ENCODE measurements at regions not wholly inside any gene's neighbourhood (a gene's known extent, or its start where the extent isn't known, plus 50 kb on each side); places are given as distances from the start of the nearest gene placed in this dataset.

- TF ChIP-seq MNT (IDR thresholded peaks at IDR 0.05) (no peak), ZNF337 (CRISPR knock-in tag; IDR thresholded peaks at IDR 0.05; ENCODE audit: borderline replicate concordance, low read depth) (no peak)
These were observed 1361.4 kb downstream of the ROBO1 start (continued) for GRCh38 chr3:78406396-78406795.

GRCh38 chr3:78410077-78410476, 1357.7 kb downstream of the ROBO1 start:
- no peak for ATAC-seq

More at GRCh38 chr3:78410077-78410476, 1357.7 kb downstream of the ROBO1 start:
- Histone ChIP-seq H3K79me2 (ENCODE audit: insufficient read depth, low read length) (no peaks in the 10 kb centered on the region), H3K27me3 (ENCODE audit: control insufficient read depth in 1 of 2, insufficient read depth in 2 of 2, low read length in 2 of 2) (no peaks in the 10 kb centered on the region), H3K9ac (ENCODE audit: insufficient read depth, low read depth, low read length) (no peak overlapping the region), H3K9me3 (ENCODE audit: low read length) (no peaks in the 10 kb centered on the region), H3K4me1 (ENCODE audit: insufficient read depth, low read length) (no peaks in the 10 kb centered on the region), H3K4me3 (replicated peaks in 1 of 3; ENCODE audit: insufficient read depth in 1 of 3, low read depth in 2 of 3, low read length in 3 of 3) (no peak overlapping the region), H2AFZ (ENCODE audit: low read length) (no peak overlapping the region), H4K20me1 (ENCODE audit: insufficient read depth, low read length) (no peaks in the 10 kb centered on the region), H3K4me2 (ENCODE audit: low read depth, low read length) (no peak overlapping the region), H3K36me3 (replicated peaks in 1 of 2; ENCODE audit: control insufficient read depth in 1 of 2, insufficient read depth in 2 of 2, low read length in 2 of 2) (no peaks in the 10 kb centered on the region), H3K27ac (ENCODE audit: extremely low read length, insufficient read depth, low read length) (no peak overlapping the region)
- DNase-seq (ENCODE audit: low spot score) (no peak), FAIRE-seq (no peak)
- no peak for TF ChIP-seq PLRG1 (conservative IDR thresholded peaks at IDR 0.05)
- no peak for TF ChIP-seq KAT8 (CRISPR knock-in tag; IDR thresholded peaks at IDR 0.05)
- TF ChIP-seq PRMT3 (CRISPR knock-in tag; IDR thresholded peaks at IDR 0.05; ENCODE audit: borderline replicate concordance, low read depth), result no peak
- no peak for TF ChIP-seq ZNF607 (CRISPR knock-in tag; IDR thresholded peaks at IDR 0.05; ENCODE audit: borderline replicate concordance)
- no peak for TF ChIP-seq ZNF776 (CRISPR knock-in tag; IDR thresholded peaks at IDR 0.05)
- no peak for TF ChIP-seq JUND (CRISPR knock-in tag; IDR thresholded peaks at IDR 0.05)
- TF ChIP-seq MTF1 (CRISPR knock-in tag; IDR thresholded peaks at IDR 0.05), result no peak
- TF ChIP-seq SALL2 (CRISPR knock-in tag; IDR thresholded peaks at IDR 0.05), result no peak
- no peak for TF ChIP-seq MIXL1 (CRISPR knock-in tag; IDR thresholded peaks at IDR 0.05)
- no peak for TF ChIP-seq NR1H2 (CRISPR knock-in tag; IDR thresholded peaks at IDR 0.05; ENCODE audit: borderline replicate concordance, low read depth)
- TF ChIP-seq UBTF (CRISPR knock-in tag; IDR thresholded peaks at IDR 0.05), result no peak
- TF ChIP-seq ZMYM4 (CRISPR knock-in tag; IDR thresholded peaks at IDR 0.05), result no peak
- ChIA-PET CTCF (ENCODE audit: low intra/inter-chr PET ratio, low total read pairs) (no interaction called here), POLR2A (no interaction called here)
- WGBS (ENCODE audit: low lambda C conversion rate), result 7% methylated on average over 2 of the region's 2 CpGs
- in situ Hi-C loops (cut with HindIII; ENCODE audit: extremely low pct_ligation_motif_present, low pct_unique_long_range_greater_than_20kb) (no loop called here), intact Hi-C loops (cut with micrococcal nuclease; ENCODE audit: unreplicated experiment) (no loop called here)
- no TSS peak for BruUV-seq (replicated peaks)
